CD4-positive, alpha-beta T cell treated with Interleukin-17A for 4 hours (primary cell): ENCODE measurements at regions not wholly inside any gene's neighbourhood (a gene's known extent, or its start where the extent isn't known, plus 50 kb on each side); places are given as distances from the start of the nearest gene placed in this dataset.
"Not testable (repeated sequence)": the region's sequence is repeated elsewhere in the genome, so short reads cannot be mapped to it uniquely, and the experiment has no call there.

Experiments
- DNase-seq: peaks from one replicate; pipeline ENCODE4 v3.0.0-alpha.2; 2020; ENCODE audit warnings: mixed read lengths

GRCh38 chr13:42400188-42400833 is 128.4 kb downstream of the AKAP11 start:
- no peak for DNase-seq

GRCh38 chr13:42401376-42401775 is 129.4 kb downstream of the AKAP11 start:
- DNase-seq: no peak

DNA sequence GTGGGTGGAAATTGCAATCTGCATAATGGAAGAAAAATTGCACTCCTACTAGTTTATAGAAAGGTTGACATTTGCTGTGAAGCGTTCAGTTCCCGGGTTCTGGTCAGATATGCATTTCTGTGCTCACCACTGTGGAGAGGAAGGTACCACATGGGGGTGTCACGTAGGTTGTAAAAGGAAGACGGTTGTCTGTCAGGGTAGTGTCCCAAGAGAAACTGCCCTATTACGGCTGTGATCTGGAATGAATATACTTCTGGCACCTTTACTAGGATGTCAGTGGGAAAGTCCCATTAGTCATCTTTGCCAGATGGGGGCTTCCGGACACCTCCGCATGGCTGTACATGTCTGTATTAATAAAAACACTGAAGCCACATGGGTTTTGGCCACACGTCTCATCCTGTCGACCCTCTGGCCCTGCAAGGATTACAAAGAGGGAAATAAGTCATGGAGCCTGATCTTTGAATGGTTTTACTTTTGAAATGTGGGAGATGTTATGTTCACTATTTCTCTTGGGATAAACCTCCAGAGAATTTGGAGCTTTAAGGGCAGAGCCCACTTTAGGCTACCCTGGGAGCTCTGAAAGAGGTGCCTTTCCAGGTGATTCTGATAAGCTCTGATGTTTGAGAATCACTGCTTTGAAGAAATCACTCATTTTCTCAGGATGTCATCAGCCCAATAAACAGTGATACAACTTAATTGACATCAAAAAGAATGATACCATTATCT is 133.9 kb downstream of the AKAP11 start:
- peak; percentile 26 for DNase-seq

GRCh38 chr13:42409075-42409474 is 137.1 kb downstream of the AKAP11 start:
- DNase-seq: no peak

DNA sequence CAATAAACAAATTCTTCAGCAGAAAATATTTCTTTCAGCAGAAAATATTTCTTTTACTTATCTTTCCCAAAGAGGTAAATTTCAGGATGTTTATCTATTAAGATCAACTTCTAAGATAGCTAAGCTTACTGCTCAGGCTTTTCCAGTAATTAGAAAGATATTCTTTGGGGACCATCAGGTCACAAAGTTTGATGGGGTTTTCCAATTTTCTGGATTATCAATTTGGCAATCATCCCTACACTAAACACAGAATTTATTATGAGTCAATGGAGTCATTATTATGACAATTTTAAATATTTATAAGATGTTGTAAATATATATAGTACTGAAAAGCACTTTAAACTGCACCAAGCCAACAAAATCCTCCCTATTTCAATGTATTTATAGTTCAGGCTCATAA is 137.6 kb downstream of the AKAP11 start:
- no peak for DNase-seq

- DNase-seq: no peak
These were observed 141.0 kb downstream of the AKAP11 start for GRCh38 chr13:42412812-42413483.

GRCh38 chr13:42413484-42413815 is 141.5 kb downstream of the AKAP11 start:
- no peak for DNase-seq

DNA sequence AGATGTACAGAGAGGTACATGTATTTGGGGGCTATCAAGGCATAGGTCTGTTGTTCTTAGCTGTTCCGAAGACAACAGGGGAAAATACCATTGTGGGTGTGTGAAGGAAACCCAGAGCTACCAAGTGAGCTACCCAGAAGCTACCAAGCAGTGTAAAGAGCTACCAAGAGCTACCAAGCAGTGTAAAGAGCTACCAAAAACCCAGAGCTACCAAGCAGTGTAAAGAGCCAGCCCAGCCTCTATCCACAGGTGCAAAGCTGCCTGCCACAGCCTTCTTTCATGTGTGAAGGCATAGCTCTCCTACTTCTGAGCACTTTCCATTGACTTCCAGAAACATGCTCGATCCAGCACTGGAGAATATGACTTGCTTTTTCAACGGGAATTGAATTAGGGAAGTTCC is 145.7 kb downstream of the AKAP11 start:
- no peak for DNase-seq

DNA sequence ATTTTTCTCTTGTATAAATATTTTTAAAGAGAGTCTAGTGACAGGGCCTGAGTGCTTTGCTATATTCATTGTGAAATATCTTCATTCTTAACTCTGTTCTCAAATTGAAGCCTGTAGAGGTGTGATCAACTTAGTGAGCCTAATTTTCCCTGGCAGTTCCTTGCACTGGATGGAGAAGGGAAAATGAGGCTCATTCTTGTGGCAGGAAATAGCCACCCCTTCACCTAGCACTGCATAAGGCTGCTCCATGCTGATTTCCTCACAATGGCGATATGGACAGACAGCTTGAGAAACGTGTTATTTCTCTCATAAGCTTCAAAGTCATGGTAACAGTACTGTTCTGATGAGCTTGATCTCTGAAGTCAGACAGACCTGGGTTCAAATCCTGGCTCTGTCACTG is 146.2 kb downstream of the AKAP11 start:
- DNase-seq: no peak

- DNase-seq: no peak
These were observed 148.4 kb downstream of the AKAP11 start for GRCh38 chr13:42420304-42420703.

GRCh38 chr13:42422681-42423080 is 150.7 kb downstream of the AKAP11 start:
- DNase-seq: no peak

- DNase-seq: no peak
These were observed 149.8 kb upstream of the TNFSF11 start for GRCh38 chr13:42424182-42424581.

DNA sequence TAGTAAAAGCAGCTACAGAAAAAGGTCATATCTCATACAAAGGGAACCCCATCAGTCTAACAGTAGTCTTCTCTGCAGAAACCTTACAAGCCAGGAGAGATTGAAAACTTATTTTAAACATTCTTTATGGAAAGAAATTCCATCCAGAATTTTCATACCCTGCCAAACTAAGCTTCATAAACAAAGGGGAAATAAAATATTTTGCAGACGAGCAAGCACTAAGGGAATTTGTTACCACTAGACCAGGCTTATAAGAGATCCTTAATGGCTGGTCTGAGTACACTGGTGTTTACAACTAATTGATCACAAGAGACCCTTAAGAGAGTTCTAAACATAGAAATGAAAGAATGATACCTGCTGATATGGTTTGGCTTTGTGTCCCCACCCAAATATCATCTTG is 128.6 kb upstream of the TNFSF11 start:
- no peak for DNase-seq

DNA sequence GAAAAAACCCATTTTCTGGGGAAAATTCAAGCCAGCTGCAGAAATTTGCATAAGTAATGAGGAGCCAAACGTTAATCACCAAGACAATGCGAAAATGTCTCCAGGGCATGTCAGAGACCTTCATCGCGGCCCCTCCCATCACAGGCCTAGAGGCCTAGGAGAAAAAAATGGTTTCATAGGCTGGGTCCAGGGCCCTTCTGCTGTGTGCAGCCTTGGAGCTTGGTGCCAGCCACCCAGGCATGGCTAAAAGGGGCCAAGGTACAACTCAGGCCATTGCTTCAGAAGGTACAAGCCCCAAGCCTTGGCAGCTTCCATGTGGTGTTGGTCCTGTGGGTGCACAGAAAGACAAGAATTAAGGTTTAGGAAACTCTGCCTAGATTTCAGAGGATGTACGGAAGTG is 127.4 kb upstream of the TNFSF11 start:
- not testable (repeated sequence) for DNase-seq

- DNase-seq: no peak
These were observed 120.8 kb upstream of the TNFSF11 start for GRCh38 chr13:42453091-42453645.

- DNase-seq: no peak
These were observed 119.2 kb upstream of the TNFSF11 start for GRCh38 chr13:42454749-42455148.

- no peak for DNase-seq
These were observed 115.8 kb upstream of the TNFSF11 start for GRCh38 chr13:42458193-42458592.

GRCh38 chr13:42466123-42466522 is 107.8 kb upstream of the TNFSF11 start:
- no peak for DNase-seq

DNA sequence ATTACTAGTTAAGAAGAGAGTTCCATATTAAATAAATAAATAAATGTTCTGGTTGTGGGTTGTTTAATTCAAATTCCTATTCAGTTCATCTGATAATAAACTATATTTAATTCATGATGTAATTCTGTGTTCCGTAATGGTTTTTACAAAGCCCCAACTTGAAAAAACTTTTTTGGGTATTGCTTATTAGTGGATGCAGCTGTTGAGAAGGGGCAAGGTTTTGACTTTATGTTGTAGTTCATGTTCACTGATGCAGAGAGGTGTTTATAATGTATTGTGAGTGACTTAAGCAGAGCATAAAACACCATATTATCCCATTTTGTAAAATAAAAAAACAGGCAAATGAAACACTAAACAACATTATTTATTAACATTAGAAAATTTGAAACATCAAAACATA is 107.3 kb upstream of the TNFSF11 start:
- DNase-seq: no peak

- peak; percentile 27 for DNase-seq
These were observed 99.0 kb upstream of the TNFSF11 start for GRCh38 chr13:42474954-42475353.

DNA sequence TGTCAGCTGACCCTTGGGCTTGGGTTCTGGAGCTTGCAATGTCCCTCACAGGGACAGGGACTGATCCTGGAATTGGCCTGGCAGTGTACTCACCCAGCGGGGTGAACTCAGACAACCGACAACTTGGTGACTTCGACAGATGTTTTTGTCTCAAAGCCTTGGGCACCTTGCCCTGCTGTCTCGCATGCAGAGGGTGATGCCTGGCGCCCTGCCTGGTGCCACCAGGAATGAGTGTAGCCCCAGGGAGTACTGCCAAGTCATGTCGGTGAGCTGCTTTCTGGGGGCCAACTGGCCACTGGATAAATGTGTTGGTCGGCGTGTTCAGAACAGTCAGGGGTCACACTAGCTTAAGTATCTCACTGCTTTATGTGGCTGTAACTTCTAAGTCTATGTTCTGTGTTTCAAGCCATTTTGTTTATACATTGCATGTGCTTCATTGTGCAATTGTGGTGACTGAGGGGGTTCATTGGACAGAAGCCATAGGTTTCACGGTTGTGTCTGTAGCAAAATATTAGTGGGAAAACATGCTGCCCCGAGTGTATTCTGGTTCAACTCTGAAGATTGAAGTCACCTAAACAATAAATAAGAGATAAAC is 96.3 kb upstream of the TNFSF11 start:
- DNase-seq: no peak

DNA sequence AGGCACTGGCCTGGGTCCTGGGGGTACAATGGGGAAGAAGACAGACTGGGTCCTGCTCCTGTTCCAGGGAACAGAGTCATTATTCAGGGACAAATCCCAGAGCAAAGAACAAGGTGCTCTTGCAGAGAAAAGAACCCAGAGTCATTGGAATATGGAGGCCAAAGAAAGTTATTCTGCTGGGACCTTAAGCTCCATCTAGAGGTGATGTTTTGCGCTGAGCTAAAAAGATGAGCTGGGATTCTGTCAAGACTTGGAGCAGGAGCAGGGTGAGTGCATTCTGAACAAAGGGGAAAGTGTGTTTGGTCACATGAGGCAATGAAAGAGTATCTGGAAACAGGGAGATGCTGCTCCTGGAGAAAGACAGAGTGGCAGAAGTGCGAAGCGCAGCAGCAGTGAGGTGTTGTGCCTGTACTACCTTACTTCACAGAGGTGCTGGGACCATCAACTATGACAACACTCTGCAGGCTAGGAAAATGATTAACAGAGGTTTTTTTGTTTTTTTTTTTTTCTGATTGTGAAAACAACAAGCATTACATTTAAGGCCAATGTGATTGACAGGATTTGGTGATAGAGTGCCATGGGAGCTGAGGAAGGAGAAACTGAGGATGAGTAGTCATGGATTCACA is 95.3 kb upstream of the TNFSF11 start:
- DNase-seq: peak; percentile 8

DNA sequence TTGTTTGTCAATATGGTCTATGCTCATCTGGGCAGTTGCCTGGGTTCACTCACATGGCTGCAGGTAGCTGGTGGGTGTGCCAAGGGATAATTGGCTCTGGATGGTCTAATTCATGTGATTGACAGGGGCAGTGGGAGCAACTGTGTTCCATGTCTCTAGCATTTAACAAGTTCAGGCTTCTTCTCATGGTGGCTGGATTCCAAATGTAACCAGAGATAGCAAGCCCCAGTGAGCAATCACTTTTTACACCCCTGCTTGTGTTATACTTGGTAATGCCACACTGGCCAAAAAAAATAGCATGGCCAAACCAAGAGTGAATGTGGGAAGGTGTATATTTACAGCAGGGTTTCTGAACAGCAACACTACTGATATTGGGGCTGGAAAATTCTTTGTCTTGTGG is 89.6 kb upstream of the TNFSF11 start:
- DNase-seq: no peak
